ENCODE measurements at regions not wholly inside any gene's neighbourhood (a gene's known extent, or its start where the extent isn't known, plus 50 kb on each side); places are given as distances from the start of the nearest gene placed in this dataset.

- no peak for TF ChIP-seq EZH2 (IDR thresholded peaks at IDR 0.05; ENCODE audit: borderline replicate concordance, low read depth, low read length, severe bottlenecking)
- TF ChIP-seq CTCF (IDR thresholded peaks at IDR 0.05; ENCODE audit: borderline replicate concordance, extremely low read depth, low read length, poor library complexity, severe bottlenecking), result no peak
Measured at GRCh38 chr18:22609642-22610041, 191.9 kb upstream of the CTAGE1 start.

All from DND-41 (cell line).